ENCODE measurements at regions not wholly inside any gene's neighbourhood (a gene's known extent, or its start where the extent isn't known, plus 50 kb on each side); places are given as distances from the start of the nearest gene placed in this dataset.

GRCh38 chr3:27848826-27849225 lies 126.7 kb upstream of the EOMES start:
- DNase-seq: no peak
- intact Hi-C loops (cut with DNase I; ENCODE audit: low total_unique reads): no loop called here
- Histone ChIP-seq H3K4me3 (no peak overlapping the region), H3K27me3 (no peaks in the 10 kb centered on the region), H3K9me3 (no peaks in the 10 kb centered on the region), H3K4me1 (no peaks in the 10 kb centered on the region), H3K27ac (no peak overlapping the region), H3K36me3 (no peaks in the 10 kb centered on the region)
- TF ChIP-seq CTCF (IDR thresholded peaks at IDR 0.05) (no peak), POLR2A (IDR thresholded peaks at IDR 0.05) (no peak)

GRCh38 chr3:27859821-27860220 lies 137.7 kb upstream of the EOMES start:
- DNase-seq: no peak
- Histone ChIP-seq H3K27ac (no peak overlapping the region), H3K4me3 (no peak overlapping the region), H3K4me1 (no peaks in the 10 kb centered on the region), H3K9me3 (no peaks in the 10 kb centered on the region), H3K36me3 (no peaks in the 10 kb centered on the region), H3K27me3 (no peaks in the 10 kb centered on the region)
- TF ChIP-seq CTCF (IDR thresholded peaks at IDR 0.05): no peak
- intact Hi-C loops (cut with DNase I; ENCODE audit: low total_unique reads): no loop called here

GRCh38 chr3:27861046-27862036 lies 139.2 kb upstream of the EOMES start:
- intact Hi-C loops (cut with DNase I; ENCODE audit: low total_unique reads): no loop called here

GRCh38 chr3:27865731-27866130 lies 143.6 kb upstream of the EOMES start:
- TF ChIP-seq CTCF (IDR thresholded peaks at IDR 0.05) (no peak), POLR2A (IDR thresholded peaks at IDR 0.05) (no peak)
- intact Hi-C loops (cut with DNase I; ENCODE audit: low total_unique reads): no loop called here
- no peak for DNase-seq
- Histone ChIP-seq H3K27me3 (no peaks in the 10 kb centered on the region), H3K36me3 (no peaks in the 10 kb centered on the region), H3K4me3 (no peak overlapping the region), H3K9me3 (peaks cover 0 to 12% of the 10 kb centered on the region in 2 donors), H3K4me1 (no peaks in the 10 kb centered on the region), H3K27ac (no peak overlapping the region)

More at GRCh38 chr3:27861046-27862036, 139.2 kb upstream of the EOMES start:
- no peak for DNase-seq
- TF ChIP-seq CTCF (IDR thresholded peaks at IDR 0.05) (no peak), POLR2A (IDR thresholded peaks at IDR 0.05) (no peak)
- H3K27me3 ChIP-seq: no peaks in the 10 kb centered on the region
- H3K4me1 ChIP-seq: no peaks in the 10 kb centered on the region
- H3K4me3 ChIP-seq: no peak overlapping the region
- H3K27ac ChIP-seq: no peak overlapping the region
- no peaks in the 10 kb centered on the region for H3K36me3 ChIP-seq
- H3K9me3 ChIP-seq: no peaks in the 10 kb centered on the region

- intact Hi-C loops (cut with DNase I; ENCODE audit: low total_unique reads): no loop called here
- Histone ChIP-seq H3K4me3 (no peak overlapping the region), H3K9me3 (peaks cover 0 to 12% of the 10 kb centered on the region in 2 donors), H3K27ac (no peak overlapping the region), H3K4me1 (no peaks in the 10 kb centered on the region), H3K27me3 (no peaks in the 10 kb centered on the region), H3K36me3 (no peaks in the 10 kb centered on the region)
- no peak for TF ChIP-seq POLR2A (IDR thresholded peaks at IDR 0.05)
- TF ChIP-seq CTCF (IDR thresholded peaks at IDR 0.05): no peak
- DNase-seq: no peak
Measured at GRCh38 chr3:27869152-27869551, 147.0 kb upstream of the EOMES start.

Measured in uterus (tissue), 3 donors.